ENCODE measurements at regions not wholly inside any gene's neighbourhood (a gene's known extent, or its start where the extent isn't known, plus 50 kb on each side); places are given as distances from the start of the nearest gene placed in this dataset.

DNA sequence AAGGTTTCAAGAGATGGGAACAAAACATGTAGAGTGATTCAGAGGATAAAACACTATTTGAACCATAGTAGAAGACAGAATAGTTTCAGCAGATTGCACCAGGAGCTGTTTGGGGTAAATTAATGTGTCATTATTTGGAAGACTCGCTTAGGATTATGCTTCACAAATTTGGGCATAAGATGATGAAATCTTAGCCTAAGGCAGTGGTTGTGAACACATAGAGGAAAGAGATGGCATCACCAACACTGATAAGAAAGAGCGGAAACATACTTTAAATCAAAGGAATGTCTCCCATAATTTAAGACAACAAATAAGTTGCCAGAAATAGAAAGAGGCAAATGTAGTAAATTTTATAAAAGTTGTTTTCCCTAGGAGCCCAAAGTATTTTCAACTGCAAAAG, 66.1 kb upstream of the TBCA start:
- DNase-seq = no peak

DNA sequence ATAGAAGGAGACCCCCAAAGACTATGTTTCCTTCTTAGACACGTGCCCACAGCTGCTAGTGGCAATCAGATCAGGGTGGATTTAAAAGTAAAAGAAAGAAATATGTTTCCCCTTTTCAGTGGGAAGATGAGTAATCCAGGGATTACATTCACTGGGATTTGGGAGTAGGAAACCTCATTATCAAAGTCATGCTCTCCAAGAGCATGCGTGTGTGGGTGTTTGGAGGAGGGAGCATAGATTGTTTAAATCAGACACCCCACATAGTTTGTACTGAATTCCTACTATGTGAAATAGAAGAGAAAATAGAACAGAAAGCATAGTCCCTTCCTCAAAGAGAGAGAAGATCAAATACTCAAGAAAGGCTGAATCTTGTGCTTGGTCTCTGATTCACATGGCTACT, 65.5 kb upstream of the TBCA start:
- no peak for DNase-seq

DNA sequence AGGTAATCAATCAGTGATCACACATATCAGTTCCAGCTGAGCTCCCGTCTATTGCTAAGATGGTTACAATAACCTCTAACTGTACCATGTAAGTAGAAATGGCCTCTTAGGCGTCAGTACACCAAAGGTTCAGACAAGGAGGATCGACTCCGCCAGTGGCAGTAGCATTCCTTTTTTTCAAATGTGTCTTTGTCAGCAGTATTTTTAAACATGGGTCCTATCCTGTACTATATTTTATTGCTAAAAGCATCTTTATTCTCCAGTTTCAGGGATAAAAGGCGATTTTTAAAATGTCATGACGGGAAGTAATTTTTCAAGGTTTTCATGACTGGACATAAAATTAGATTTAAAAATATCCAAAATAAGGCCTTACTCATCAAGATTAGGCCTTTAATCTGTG, 64.8 kb upstream of the TBCA start:
- no peak for DNase-seq

DNA sequence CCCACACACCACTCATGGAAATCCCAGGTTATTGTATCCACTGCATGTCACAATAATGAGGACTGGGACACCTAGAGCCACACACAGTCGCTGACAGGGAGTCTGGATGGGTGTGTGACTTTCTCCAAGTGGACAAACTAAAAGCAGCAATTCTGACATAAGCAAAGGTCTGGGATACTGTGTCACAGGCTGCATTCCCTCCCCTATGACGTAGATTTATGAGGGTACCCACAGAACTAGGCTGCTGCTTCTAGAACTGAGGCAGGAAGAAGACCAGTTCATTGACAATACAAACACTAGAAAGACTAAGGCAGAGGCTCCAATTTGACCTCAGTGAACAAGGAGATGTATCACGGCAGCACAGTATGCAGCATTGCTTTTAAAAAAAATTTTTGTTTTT, 63.6 kb upstream of the TBCA start:
- no peak for DNase-seq

DNA sequence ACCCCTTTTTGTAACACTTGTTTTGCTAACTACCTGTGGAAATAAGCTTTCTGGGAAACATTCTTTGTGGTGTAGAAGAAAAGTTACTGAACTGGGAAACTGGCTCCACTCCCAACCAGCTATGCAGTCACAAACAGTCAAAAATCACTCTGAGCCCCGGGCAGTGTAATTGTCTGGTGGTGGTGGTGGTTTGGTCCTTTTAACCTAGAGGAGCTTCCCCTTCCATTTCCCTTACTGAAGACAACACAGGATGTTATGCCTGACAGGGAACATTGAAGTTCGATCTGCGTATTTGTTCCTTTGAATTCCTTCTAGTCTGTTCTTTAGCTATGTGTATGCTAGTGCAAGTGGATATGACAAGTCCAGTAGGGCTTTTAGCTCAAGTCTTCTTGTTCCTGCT, 56.8 kb upstream of the TBCA start:
- no peak for DNase-seq

DNA sequence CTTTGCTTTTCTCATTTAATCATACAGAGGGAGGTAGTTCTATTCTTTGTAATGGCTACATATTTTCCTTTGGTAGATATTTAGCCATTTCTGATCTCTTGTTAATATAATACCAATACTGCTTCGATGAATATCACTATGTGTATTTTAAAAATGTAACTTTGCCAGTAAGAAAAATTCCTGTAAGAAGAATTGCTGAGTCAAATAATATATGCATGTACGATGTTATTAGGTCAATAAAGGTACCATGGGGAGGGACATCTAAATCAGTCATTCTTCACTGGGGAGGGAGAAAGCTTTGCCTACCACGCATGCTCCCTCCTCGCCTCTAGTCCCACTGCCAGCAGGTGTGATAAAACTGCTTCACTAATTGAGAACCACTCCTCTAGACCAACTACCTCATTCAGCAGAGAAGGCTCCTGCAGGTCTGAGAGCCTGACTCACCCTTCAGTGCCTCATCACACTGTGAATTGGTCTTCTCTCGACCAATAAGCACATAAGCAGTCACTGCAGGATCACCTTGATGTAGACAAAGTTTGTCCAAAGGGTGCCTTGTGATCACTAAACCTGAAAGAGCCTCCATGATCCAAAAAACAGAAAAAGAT, 56.1 kb upstream of the TBCA start:
- no peak for DNase-seq

DNA sequence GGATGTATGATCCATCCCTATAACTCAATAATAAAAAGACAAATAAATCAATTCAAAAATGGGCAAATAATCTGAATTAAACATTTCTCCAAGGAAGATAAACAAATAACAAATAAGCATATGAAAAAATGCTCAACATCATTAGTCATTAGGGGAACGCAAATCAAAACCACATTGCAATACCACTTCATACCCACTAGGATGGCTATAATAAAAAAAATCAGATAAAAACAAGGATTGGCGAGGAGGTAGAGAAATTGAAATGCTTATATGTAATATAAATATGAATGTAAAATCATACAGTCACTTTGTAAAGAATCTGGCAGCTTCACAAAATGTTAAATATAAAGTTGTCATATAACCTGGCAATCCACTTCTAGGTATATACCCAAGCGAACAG, 52.3 kb upstream of the TBCA start:
- no peak for DNase-seq
